HG02885 (cell line): ENCODE measurements at regions not wholly inside any gene's neighbourhood (a gene's known extent, or its start where the extent isn't known, plus 50 kb on each side); places are given as distances from the start of the nearest gene placed in this dataset.
"Not testable (repeated sequence)": the region's sequence is repeated elsewhere in the genome, so short reads cannot be mapped to it uniquely, and the experiment has no call there.

Experiments used
- ATAC-seq: cut with Tn5 transposase; IDR thresholded peaks from one replicate; pipeline ENCODE4 v1.9.1; 2021; ENCODE audit warnings: mild to moderate bottlenecking; ENCODE audit not compliant: unreplicated experiment, poor library complexity

- no peak for ATAC-seq
These were observed 118.2 kb upstream of the ZNF516 start for GRCh38 chr18:76613053-76613754.

- ATAC-seq: not testable (repeated sequence)
These were observed 116.7 kb upstream of the ZNF516 start for GRCh38 chr18:76611750-76612045.

- ATAC-seq: no peak
These were observed 116.1 kb upstream of the ZNF516 start for GRCh38 chr18:76610933-76611749.

- no peak for ATAC-seq
These were observed 115.0 kb upstream of the ZNF516 start for GRCh38 chr18:76610012-76610411.

GRCh38 chr18:76605341-76605929, 110.4 kb upstream of the ZNF516 start:
- ATAC-seq: no peak

DNA sequence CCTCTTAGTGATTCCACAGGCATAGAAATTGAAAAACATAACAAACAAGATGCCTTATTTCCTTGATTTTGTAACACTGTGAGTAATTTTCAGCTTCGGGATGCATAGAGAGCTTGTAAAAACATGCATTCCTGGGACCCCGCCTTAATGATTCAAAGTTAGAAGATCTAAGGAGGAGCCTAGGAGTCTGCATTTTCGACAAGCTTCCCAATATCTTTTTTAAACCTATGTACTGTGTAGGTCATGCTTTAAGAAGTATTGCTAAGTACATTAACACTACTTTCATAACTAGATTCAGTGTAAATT, 109.8 kb upstream of the ZNF516 start:
- no peak for ATAC-seq

DNA sequence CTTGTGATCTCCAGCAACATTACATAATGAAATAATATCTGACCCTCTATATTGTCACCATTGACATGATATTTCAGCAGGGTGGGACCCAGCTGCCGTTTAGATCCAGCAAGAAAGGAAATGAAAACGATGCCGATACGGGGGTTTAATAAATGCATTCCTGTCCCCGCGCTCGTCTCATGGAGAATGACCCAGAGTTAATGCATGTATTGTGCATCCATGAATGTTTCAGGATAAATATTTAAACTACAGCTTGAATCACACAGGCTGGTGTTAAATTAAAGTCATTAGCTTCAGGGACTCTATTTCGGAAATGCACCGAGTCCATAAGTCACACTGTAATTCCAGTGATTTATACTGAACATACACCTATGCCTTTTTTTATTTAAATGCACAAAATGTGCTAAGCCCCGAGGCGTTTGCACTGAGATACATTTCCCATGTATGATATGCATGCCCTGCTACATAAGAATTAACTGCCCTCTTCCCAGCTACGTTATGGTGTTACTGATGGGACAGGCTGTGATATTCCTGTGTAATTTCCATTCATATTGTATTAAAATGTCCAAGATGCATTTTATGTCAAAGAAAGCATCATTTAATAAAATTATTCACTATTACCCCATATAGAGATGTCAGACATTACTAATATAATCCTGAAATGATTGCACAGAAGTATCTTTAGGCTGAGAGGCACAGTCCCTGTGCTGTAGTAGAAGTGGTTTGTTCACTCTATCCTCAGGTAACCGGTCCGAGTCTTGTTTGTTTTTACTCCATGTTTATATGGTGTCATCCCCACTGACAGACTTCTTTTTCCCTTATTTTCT, 109.3 kb upstream of the ZNF516 start:
- no peak for ATAC-seq

GRCh38 chr18:76602191-76602590, 107.1 kb upstream of the ZNF516 start:
- ATAC-seq: no peak

- not testable (repeated sequence) for ATAC-seq
These were observed 105.0 kb upstream of the ZNF516 start for GRCh38 chr18:76600076-76600475.

DNA sequence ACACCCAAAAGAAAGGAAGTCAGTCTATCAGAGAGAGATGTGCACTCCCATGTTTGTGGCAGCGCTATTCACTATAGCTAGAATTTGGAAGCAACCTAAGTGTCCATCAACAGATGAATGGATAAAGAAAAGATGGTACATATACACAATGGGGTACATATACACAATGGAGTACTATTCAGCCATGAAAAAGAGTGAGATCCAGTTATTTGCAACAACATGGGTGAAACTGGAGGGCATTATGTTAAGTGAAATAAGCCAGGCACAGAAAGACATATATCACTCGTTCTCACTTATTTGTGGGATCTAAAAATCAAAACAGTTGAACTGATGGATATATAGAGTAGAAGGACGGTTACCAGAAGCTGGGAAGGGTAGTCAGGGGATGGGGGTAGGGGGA, 99.9 kb upstream of the ZNF516 start:
- ATAC-seq: no peak

DNA sequence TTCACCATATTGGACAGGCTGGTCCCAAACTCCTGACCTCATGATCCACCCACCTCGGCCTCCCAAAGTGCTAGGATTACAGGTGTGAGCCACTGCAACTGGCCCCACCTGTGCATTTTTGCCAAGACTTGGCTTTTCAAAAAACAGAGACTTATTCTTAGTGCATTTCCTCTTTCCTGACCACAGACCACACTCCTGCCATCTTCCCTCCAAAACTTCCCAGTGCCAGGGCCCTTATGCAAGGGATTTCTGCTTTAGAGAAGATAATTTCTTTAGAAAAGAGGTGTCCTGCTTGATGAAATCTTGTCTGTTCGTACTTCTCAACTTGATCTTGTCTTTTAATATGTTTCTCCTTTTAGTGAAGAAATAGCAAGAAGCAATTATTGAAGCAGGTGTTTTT, 98.8 kb upstream of the ZNF516 start:
- no peak for ATAC-seq

DNA sequence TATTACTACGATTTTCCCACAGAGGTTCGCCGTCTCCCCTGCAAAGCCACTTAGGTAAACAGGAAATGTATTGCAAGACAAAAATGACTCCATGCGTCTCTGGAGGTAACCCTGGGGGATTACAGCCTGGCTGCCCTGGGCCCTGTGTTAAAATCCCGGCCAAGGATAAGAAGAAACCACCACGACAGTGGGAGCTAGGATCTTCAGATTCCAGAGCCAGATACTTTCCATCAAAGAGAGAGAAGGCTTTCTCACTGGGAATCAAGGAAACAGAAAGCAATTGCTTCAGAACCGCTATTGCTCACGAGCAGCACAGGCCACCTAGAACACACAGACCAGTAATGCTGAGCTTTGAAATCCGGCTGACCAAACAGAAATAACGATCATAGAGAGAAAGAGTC, 97.9 kb upstream of the ZNF516 start:
- ATAC-seq: no peak

DNA sequence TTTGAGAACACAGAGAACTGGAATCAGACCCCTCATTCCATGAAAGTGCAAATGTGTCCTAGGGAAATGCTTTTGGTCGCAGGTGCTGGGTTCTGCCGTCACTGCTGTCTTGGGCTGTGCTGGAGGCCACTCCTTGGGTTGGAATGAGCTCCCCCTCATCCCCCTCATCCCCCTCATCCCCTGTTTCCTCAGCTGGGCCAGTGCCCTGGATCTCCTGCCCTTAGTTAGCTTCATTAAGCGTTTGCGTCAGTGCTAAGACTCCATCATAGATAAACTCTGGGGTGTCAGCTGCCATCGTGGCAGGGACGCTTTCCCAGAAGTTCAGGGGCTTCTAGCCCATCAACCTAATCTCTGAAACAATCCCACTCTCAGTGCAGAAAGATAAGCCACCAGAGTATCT, 97.1 kb upstream of the ZNF516 start:
- ATAC-seq: no peak

GRCh38 chr18:76589866-76590265, 94.8 kb upstream of the ZNF516 start:
- ATAC-seq: no peak

DNA sequence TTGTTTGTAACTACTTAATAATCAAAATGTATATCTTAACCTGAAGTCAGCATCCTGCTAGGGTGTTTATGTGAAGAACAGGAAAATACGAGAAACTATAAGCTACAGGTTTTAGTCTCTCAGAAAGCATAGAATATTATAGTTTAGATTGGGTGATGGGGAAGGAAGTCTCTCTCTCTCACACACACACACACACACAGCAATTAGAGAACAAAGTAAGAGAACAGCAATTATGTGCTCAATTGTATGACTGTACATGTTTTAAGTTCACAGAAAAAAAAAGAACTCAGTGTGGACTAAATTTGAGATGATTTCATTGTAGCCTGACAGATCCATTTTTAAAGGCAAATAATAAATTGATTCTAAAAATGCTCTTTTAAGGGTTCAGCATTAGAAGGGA, 94.3 kb upstream of the ZNF516 start:
- ATAC-seq: no peak

GRCh38 chr18:76588601-76589226, 93.7 kb upstream of the ZNF516 start:
- ATAC-seq: no peak

DNA sequence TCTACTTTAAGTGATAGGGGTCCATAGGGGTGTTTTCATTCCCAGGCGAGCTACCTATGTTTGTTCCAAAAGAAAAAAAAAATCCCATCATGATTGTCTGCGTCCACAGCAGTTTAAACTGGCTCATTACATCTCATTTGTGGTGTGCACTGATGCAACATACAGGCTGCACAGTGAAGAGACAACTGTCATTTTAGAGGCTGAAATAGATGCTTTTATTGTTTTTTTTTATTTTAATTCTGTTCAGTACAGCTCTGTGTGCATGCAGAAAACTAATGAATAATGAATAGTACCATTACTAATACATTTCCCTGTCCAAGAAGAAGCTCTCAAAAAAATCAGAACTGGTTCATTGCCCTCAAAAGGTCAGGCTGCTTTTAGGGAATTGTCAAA, 92.8 kb upstream of the ZNF516 start:
- no peak for ATAC-seq

DNA sequence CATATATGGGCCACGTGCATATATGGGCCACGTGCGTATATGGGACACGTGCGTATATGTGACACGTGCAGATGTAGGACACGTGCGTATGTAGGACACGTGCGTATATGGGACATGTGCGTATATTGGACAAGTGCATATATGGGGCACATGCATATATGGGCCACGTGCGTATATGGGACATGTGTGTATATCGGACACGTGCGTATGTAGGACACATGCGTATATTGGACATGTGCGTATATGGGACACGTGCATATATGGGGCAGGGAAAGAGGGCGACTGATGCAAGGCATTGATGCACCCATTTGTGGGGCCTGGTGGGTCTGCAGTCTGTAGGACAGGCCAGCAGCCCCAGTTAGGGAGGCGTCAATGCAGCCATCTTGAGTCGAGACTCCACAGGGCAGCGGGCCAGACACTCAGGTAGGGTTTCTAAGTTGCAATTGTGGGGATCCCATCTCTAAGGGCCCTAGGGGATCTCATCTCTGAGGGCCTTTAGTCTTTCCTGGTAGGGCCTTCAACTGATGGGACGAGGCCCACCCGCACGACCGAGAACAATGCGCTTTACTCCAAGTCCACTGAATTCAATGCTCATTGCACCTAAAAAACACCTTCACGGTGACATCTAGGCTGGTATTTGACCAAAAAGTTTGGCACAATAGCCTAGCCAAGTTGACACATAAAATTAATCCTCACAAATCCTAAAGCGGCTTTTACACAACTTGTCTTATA, 92.3 kb upstream of the ZNF516 start:
- ATAC-seq: no peak

DNA sequence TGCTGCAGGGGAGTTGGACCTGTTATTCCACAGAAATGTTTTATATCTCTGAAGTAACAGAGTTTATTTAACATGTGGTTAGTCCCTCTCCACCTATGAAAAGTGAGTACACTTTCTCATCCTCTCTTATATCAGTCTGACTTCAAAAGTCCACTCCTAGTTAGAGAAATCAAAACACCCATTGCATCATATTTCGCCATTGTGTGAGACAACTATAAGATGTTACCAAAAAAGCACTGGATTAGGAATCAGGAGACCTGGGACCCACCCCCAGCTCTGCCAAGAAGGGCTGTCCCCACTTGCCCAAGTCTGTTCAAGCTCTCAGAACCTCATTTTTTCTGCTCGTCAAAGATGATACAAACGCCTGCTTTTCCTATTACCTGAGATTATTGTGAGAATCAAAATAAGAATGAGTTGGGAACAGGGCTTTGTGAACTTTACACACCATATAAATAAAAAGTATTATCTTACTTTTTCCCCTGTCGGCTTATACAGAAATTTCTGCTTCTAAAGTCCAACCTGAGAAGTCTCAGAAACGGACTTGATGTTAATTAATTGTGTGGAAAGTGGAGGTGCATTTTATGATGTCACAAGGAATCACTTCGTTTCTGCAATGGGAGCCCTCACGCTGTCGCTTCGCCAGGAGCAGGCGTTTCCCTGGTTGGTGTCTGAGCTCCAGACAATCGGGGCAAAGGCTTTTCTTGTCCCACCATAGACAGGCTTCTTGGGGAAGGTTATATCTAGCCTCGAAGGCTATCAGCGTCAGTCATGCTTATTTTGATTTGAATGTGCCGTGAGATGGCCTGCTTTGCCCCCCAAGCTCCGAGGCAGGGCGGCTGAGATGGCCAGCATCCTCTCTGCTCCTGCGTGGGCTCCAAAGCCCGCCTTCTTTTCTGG, 89.6 kb upstream of the ZNF516 start:
- no peak for ATAC-seq
